ENCODE measurements at regions not wholly inside any gene's neighbourhood (a gene's known extent, or its start where the extent isn't known, plus 50 kb on each side); places are given as distances from the start of the nearest gene placed in this dataset.

DNA sequence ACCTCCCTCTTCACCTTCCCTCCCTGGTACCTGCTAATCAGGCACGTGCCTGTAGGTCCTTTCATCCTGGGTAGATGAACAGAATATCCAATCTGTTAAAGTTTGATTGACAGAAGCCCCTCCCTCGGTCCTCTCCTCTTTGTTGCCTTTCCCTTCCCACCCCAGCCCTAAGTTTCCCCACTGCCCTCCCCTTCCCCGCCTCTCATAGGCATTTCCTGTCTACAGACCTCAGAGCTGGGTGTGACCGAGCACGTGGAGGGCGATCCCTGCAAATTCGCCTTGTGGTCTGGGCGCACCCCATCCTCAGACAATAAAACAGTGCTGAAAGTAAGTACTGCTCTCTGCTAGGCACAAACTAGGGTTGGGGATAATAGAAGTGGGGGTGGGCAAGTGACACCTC is 239.2 kb upstream of the UMPS start:
- no peak for DNase-seq (ENCODE audit: low read depth, low spot score)

- DNase-seq (ENCODE audit: low read depth, low spot score): no peak
These were observed 238.4 kb upstream of the UMPS start for GRCh38 chr3:124491875-124492274.

- DNase-seq (ENCODE audit: low read depth, low spot score): no peak
These were observed 237.4 kb upstream of the UMPS start for GRCh38 chr3:124492824-124493223.

- DNase-seq (ENCODE audit: low read depth, low spot score): no peak
These were observed 234.2 kb upstream of the UMPS start for GRCh38 chr3:124496061-124496460.

DNA sequence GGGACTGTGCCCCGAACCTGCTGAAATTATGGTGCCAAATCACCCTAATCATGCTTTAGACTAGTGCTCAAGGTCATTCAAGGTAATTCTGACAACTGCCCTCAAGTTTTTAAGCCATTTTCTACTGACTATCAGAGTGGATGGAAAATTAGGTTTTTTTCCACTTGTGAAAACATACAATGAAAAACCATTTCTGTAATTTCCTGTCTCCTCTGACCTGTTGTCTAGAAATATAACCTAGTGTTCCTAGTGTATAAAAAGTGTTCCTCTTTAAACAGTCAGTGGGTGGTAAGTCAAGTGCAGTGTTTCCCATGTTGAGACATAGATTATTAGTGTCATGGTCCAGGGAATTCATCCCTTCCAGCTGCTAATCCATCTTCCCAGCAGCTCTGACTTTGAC is 232.8 kb upstream of the UMPS start:
- no peak for DNase-seq (ENCODE audit: low read depth, low spot score)

- DNase-seq (ENCODE audit: low read depth, low spot score): no peak
These were observed 231.4 kb upstream of the UMPS start for GRCh38 chr3:124498891-124499290.

DNA sequence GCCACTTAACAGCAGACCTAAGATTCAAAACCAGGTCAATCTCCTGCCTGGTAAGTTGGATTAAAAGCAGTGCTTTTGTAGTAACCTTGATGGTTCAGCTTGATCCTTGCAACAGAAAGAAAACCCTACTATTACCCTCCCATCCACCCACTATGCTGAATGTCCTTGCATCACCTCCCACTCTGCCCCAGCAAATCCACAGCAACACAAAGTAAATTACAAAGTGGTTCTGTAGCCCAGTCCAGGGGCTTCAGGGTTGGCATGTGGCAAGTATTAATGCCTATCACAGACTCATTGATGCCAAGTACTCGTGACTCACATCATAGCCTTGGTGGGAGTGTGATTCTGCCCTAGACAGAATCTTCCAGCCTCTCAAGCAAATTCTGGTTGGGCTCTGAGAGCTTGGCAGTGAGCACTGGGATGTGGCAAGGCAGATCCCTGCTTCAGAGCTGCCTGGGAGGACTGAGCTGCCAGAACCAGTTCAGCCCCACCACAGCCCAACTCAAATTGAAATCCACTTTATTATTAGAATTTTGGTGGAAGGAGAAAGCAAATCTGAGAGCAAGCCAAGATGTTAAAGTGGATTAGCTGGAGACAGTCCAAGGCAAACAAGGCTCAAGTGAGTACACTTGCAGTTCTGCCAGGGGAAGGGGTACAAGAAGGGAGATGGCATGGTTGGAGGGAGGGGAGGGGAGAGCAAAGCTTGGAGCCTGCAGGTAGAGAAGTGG is 225.8 kb upstream of the UMPS start:
- DNase-seq (ENCODE audit: low read depth, low spot score): no peak

DNA sequence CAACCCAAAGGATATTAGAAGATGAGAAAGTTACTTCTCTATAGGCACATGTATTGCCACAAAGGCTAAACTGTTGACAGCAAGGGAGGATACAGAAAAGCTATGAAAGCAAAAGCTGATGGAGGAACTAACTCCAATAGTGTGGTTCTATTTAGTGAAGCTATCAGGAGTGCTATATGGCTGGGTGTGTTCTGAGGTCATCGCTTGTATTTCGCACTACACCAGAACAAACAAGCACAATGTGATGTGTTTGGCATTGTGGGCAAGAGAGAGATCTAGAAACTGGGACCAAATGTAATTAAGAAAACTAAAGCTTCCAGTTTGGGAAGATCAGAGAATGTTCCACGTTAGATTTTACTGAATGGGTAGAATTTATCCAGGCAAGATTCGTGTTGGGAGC is 220.4 kb upstream of the UMPS start:
- DNase-seq (ENCODE audit: low read depth, low spot score): no peak

DNA sequence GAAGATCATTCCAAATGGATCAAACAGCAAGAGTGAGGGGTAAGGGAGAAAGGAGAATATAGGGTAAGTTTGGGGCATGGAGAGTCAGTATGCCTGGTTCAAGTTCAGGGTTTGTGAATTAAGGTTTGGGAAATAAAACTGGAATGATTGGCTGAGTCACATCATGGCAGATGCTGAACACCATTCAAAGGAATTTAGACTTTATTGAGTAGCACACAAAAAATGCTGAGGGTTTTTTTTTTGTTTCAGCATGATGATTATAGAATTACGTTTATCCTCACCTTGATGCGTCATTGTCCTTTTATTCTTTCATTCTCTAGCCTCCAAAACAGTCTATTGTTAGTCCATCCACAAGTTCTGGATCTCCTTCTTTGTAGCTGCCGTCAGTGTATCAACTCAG is 220.0 kb upstream of the UMPS start:
- DNase-seq (ENCODE audit: low read depth, low spot score): no peak

GRCh38 chr3:124512881-124513609 is 217.2 kb upstream of the UMPS start:
- no peak for DNase-seq (ENCODE audit: low read depth, low spot score)

GRCh38 chr3:124513610-124513997 is 216.6 kb upstream of the UMPS start:
- DNase-seq (ENCODE audit: low read depth, low spot score): no peak

GRCh38 chr3:124514683-124515082 is 215.6 kb upstream of the UMPS start:
- no peak for DNase-seq (ENCODE audit: low read depth, low spot score)

GRCh38 chr3:124516333-124516732 is 213.9 kb upstream of the UMPS start:
- no peak for DNase-seq (ENCODE audit: low read depth, low spot score)

DNA sequence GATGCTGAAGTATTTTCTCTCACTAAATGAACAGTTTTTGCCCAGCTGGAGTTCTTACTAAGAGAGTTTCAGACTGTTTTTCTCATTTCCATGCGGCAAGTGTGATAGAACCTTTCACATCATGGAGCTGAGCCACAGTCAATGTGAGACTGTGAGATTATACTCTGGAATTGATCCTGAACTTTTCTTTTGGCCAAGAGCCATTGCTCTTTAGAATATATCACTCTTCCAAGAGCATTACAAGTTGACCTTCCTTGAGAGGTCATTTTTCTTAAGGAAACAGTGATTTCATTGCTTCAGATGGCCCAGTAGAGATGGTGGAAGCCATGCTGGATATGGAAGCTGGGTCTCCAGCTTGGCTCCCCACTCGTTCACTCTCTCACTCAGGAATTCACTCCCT is 212.9 kb upstream of the UMPS start:
- no peak for DNase-seq (ENCODE audit: low read depth, low spot score)

DNA sequence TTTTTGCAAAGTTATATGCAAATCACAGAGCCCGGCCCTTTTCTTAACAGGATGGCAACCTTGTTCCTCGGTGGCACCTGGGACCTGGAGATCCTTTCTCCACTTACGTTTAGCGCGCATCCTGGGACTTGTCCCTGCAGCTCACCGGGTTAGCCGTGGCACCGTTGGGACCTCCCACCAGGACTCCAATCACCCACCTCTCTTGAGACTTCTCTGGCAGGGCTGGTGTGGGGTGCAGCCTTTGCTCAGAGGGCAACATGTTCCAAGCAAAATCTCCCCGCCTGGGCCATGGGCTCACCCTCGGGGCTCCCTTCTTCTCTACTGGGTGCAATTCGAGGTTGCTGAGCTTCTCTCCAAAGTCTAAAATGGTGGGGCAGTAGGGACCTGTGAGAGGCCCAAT is 211.9 kb upstream of the UMPS start:
- no peak for DNase-seq (ENCODE audit: low read depth, low spot score)

GRCh38 chr3:124519591-124520194 is 210.6 kb upstream of the UMPS start:
- no peak for DNase-seq (ENCODE audit: low read depth, low spot score)

GRCh38 chr3:124520970-124521369 is 209.3 kb upstream of the UMPS start:
- DNase-seq (ENCODE audit: low read depth, low spot score): no peak

DNA sequence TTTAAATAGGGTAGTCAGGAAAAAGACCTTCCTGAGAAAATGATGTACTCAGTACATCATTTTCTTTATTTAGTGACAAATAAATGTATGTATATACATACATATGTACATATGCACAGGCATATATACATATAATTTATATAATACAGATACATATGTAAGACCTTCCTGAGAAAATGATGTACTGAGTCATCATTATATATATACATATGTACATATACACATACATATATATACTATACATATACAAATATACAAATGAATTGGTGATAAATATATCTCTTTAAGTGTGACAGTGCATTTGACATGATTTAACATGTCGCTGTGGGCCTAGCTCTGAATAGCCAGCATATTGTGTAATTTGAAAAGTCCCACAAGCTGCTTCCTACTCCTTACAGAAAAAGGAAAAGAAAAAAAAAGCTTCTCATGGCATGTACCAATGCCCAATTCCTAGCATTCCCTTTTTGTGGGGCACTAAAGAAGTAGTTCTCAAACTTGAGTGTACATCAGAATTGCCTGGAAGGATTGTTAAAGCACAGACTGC is 208.1 kb upstream of the UMPS start:
- no peak for DNase-seq (ENCODE audit: low read depth, low spot score)

DNA sequence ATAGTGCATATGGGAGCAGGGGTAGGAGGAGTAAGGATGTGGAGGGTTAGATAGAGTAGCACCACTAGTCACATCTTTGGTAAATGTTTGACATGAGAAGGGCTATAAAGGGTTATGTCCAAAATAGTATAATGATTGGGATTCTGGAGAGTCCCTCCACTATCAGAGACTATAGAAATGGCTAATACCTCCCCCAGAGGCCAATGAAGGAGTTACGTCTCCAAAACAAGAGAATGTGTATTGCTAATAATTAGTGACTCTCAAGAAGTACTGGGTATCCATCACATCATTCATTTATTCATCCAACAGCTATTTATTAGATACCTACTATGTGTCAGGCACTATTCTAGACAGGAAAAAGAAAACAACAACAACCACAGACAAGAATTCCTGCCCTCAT is 203.7 kb upstream of the UMPS start:
- no peak for DNase-seq (ENCODE audit: low read depth, low spot score)

- no peak for DNase-seq (ENCODE audit: low read depth, low spot score)
These were observed 200.3 kb upstream of the UMPS start for GRCh38 chr3:124529826-124530571.

GRCh38 chr3:124530916-124531315 is 199.3 kb upstream of the UMPS start:
- no peak for DNase-seq (ENCODE audit: low read depth, low spot score)

DNA sequence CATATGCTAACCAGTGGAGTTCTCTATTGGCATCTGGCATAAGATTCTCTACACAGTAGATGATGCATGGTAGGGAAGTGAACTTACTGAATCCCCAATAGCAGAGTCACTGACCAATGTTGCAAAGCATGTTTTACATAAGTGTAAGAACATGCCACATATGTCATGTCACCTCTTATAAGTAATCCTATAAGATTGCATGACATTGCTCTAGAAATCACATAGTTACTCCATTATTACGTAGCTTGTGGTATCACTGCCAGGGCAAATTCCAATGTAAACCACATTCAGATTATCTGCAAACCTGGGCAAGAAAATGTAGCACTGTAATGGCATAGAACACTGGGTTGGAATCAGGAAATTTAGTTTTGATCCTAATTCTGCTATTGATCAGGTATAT is 198.2 kb upstream of the UMPS start:
- DNase-seq (ENCODE audit: low read depth, low spot score): no peak

Data from activated CD4-positive, CD25-positive, alpha-beta regulatory T cell treated with anti-CD3 and anti-CD28 coated beads, Interleukin-2, amount 50 U/mL, for 16 hours (primary cell).